COLO668 (cell line): ENCODE measurements at regions not wholly inside any gene's neighbourhood (a gene's known extent, or its start where the extent isn't known, plus 50 kb on each side); places are given as distances from the start of the nearest gene placed in this dataset.

Experiments used
- DNase-seq: peaks from one replicate; lab custom pipeline; 2025; ENCODE audit not compliant: unreplicated experiment; lab: John Stamatoyannopoulos, UW

GRCh38 chr17:17416400-17417360 lies 60.1 kb upstream of the MED9 start:
- DNase-seq, result peak; percentile 76

DNA sequence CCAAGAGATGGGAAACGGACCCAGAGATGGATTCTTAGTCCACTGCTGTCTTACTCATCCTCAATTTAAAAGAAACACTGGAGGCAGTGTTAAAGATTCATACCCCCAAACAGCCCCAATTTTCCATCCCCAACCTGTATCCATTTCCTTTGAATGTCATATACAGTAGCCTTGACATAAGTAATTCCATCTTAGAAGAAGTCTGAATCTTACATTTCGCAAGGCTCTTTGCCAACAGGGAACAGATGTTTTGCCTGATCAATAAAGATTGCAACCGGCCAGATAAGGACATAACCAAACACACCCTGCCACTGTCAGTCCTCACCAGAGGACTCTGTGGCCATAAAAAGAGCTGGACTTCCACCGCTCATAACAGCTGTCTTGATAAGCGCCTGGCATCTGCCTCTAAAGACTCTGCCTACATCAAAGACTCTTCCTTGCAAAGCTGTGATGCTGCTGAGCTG lies 59.0 kb upstream of the MED9 start:
- no peak for DNase-seq

DNA sequence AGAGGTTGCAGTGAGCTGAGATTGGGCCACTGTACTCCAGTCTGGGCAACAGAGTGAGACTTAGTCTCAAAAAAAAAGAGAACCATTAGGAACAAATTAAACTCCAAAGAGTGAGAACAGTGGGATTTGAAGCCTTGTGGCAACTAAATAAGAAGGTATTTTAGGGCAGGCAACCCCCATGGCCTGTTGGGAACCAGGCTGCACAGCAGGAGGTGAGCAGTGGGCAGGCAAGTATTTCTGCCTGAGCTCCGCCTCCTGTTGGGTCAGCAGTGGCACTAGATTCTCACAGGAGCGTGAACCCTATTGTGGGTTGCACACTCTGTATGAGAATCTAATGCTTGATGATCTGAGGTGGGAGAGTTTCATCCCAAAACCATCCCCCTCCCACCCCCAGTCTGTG lies 57.6 kb upstream of the MED9 start:
- DNase-seq, result no peak

- DNase-seq, result no peak
Observed at GRCh38 chr17:17419631-17420030, 57.2 kb upstream of the MED9 start.

GRCh38 chr17:17420082-17420481 lies 56.7 kb upstream of the MED9 start:
- DNase-seq, result no peak

DNA sequence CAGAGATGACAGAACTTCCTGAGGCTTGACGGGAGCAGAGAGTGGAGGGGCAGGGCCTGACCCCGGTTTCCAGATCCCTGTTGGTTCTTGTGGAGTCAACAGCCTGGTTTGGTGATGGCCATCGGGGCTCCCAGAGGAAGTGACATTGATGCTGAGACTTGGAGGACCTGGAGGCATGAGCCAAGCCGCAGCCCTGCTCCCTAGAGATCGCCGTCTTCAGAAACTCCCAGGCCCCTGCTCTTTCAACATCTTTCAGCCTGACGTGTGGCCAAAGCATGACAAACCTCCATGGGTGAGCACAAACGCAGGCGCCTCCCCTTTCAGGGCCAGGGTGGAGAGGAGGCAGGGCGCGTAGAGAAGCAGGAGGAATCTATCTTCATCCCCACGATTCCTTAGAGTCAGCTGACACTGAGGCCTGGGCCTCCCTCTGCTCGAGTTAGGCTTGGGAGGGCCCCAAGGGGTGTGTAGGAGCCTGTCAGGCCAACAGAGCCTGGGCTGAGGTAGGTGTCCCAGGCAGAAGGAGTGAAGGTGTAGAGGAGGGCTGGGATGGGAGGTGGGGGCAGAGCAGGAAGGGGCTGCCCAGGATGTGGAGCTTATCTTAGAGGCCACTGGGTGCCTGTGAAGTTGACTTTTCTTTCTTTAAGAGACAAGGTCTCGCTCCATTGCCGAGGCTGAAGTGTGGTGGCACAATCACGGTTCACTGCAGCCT lies 56.1 kb upstream of the MED9 start:
- DNase-seq, result no peak

- DNase-seq, result no peak
Observed at GRCh38 chr17:17421346-17422216, 55.2 kb upstream of the MED9 start.

DNA sequence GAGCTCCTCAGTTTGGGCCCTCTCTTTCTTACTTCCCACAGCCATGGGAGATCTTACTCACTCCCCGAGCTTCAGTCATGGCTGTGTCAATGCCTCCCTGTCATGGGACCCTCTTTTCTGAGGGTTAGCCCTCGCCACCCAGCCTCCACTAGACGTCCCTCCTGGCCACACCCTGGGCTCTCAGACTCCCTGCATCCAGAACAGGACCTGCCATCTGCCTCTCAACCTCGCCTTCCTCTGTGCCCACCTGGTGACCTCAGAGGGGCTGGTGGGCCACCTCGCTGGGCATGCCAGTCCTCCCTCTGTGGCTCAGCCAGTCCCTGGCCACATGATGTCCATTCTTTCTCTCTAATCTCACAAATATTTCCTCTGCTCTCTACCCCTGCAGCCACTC lies 54.6 kb upstream of the MED9 start:
- no peak for DNase-seq

GRCh38 chr17:17422641-17423040 lies 54.2 kb upstream of the MED9 start:
- DNase-seq, result no peak

DNA sequence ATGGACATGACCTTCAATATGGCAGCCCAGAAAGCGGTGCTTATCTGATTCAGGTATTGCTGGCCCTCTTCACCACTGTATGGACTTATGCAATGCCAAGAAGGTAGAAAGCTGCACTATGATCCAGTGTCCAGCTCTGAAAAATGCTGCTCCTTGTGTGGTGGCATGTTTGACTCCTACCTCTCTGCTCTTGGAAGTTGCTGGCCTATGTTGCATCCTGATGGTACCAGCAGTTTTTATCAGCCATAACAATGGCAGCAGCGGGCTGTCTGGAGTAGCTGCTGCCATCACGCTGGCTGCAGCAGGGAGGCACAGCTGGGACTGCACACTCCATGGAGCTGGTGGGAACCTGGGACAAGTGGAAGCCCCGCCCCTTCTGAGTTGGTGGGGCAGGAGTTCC lies 53.1 kb upstream of the MED9 start:
- DNase-seq, result no peak

DNA sequence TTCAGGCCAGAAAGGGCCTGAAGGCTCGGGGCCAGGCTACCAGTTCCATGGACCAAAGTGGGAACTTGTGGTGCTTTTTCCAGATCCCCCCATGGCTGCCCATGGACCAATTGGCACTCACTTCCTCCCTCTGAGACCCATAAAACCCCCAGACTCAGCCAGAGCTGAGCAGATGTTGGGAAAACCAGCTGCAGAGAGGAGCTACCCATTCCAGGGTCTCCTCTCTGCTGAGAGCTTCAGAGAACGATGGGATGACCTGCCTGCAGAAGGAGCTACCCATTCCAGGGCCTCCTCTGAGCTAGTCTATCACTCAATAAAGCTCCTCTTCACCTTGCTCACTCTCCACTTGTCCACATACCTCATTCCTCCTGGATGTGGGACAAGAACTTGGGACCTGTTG lies 52.2 kb upstream of the MED9 start:
- DNase-seq, result no peak

- no peak for DNase-seq
Observed at GRCh38 chr17:17425005-17425404, 51.8 kb upstream of the MED9 start.

DNA sequence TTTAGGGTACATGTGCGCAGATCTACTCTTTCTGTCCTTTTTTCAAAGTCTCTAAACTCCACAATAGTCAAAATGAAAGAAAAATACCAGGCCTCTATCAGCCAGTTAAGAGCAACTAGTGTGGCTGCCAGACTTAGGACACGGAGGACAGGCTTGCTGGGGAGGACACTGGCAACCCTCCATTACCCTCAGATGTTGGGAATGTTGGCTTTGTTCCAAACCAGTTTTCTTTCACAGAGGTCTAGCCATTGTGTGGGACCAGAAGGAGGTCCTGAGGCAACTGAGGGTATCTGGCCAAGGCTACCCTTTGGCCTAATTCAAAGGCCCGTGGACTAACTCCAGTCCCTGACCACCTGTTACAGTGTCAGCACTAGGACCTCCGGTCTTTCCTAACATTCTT lies 51.2 kb upstream of the MED9 start:
- no peak for DNase-seq

GRCh38 chr17:17426184-17426583 lies 50.6 kb upstream of the MED9 start:
- no peak for DNase-seq
